NB4 (cell line): ENCODE measurements at regions not wholly inside any gene's neighbourhood (a gene's known extent, or its start where the extent isn't known, plus 50 kb on each side); places are given as distances from the start of the nearest gene placed in this dataset.

ENCODE experiments used
- TF ChIP-seq, protein P1 (sequence below): IDR thresholded peaks from one replicate; pipeline ENCODE4 v1.5.1; 2012; ENCODE audit warnings: low read depth, low read length
- TF ChIP-seq, protein P2 (sequence below): IDR thresholded peaks from 2 replicates; pipeline ENCODE4 v1.6.1; 2011; ENCODE audit warnings: low read depth, low read length

DNA sequence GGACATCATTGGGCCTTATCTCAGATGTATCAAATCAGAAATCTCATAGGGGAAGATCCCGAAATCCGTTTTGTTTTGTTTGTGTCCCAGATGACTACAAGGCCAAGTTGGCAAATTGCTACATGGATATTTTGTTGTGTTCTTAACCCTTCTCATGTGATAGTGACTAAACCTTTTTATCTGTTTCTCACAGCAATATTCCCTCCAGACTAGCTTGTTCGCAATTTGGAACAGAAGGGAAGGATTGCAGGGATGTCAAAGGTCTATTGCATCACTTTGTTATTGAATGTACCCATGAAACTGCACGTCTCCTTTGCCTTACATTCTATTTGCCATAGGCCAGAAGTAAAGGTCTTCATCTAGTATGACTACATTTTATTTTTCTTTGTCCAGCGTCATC is 453.9 kb downstream of the NFIB start:
- TF ChIP-seq, protein P1, sequence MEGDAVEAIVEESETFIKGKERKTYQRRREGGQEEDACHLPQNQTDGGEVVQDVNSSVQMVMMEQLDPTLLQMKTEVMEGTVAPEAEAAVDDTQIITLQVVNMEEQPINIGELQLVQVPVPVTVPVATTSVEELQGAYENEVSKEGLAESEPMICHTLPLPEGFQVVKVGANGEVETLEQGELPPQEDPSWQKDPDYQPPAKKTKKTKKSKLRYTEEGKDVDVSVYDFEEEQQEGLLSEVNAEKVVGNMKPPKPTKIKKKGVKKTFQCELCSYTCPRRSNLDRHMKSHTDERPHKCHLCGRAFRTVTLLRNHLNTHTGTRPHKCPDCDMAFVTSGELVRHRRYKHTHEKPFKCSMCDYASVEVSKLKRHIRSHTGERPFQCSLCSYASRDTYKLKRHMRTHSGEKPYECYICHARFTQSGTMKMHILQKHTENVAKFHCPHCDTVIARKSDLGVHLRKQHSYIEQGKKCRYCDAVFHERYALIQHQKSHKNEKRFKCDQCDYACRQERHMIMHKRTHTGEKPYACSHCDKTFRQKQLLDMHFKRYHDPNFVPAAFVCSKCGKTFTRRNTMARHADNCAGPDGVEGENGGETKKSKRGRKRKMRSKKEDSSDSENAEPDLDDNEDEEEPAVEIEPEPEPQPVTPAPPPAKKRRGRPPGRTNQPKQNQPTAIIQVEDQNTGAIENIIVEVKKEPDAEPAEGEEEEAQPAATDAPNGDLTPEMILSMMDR = no peak
- TF ChIP-seq, protein P2, sequence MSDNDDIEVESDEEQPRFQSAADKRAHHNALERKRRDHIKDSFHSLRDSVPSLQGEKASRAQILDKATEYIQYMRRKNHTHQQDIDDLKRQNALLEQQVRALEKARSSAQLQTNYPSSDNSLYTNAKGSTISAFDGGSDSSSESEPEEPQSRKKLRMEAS = no peak
